Hepatocyte (in vitro differentiated cells): ENCODE measurements at regions not wholly inside any gene's neighbourhood (a gene's known extent, or its start where the extent isn't known, plus 50 kb on each side); places are given as distances from the start of the nearest gene placed in this dataset.

Experiments used
- CTCF ChIP-seq: fragments of 200-600 bp; sonication (generic); IDR thresholded peaks from 2 replicates; pipeline ENCODE4 v1.5.1; 2016; ENCODE audit warnings: antibody characterized with exemption, mild to moderate bottlenecking; ENCODE audit not compliant: poor library complexity
- EZH2 ChIP-seq: fragments of 200-600 bp; sonication (generic); IDR thresholded peaks from 2 replicates; pipeline ENCODE4 v1.6.1; 2016; ENCODE audit warnings: antibody characterized with exemption, mild to moderate bottlenecking, borderline replicate concordance
- EZH2phosphoT487 ChIP-seq: fragments of 200-600 bp; sonication (generic); IDR thresholded peaks from one replicate; pipeline ENCODE4 v1.6.1; 2018; ENCODE audit warnings: antibody characterized with exemption, mild to moderate bottlenecking, low read depth, moderate library complexity; ENCODE audit not compliant: unreplicated experiment, severe bottlenecking

- TF ChIP-seq CTCF, result no peak
- no peak for TF ChIP-seq EZH2
- TF ChIP-seq EZH2phosphoT487, result no peak
Observed at GRCh38 chr1:82045221-82045620, 244.5 kb downstream of the ADGRL2 start.
